ENCODE measurements at regions not wholly inside any gene's neighbourhood (a gene's known extent, or its start where the extent isn't known, plus 50 kb on each side); places are given as distances from the start of the nearest gene placed in this dataset.

- CTCF ChIA-PET: no interaction called here
- DNase-seq: no peak
Observed at GRCh38 chr7:131174391-131174790, 153.3 kb upstream of the MKLN1 start.

GRCh38 chr7:131174855-131175254 is 152.8 kb upstream of the MKLN1 start:
- H3K4me2 ChIP-seq (replicated peaks; ENCODE audit: low read depth, low read length, poor library complexity, severe bottlenecking): no peak overlapping the region
- CTCF ChIA-PET: no interaction called here

More at GRCh38 chr7:131174391-131174790, 153.3 kb upstream of the MKLN1 start:
- WGBS (ENCODE audit: insufficient coverage): no CpG with 5 or more reads among the region's 5 CpGs
- Mint-ChIP-seq H3K9me3 (ENCODE audit: insufficient read depth) (no peaks in the 10 kb centered on the region), H3K27ac (no peak overlapping the region), H3K4me1 (no peaks in the 10 kb centered on the region), H3K27me3 (peaks cover 10% of the 10 kb centered on the region), H3K4me3 (no peak overlapping the region)
- Histone ChIP-seq H3K9ac (ENCODE audit: low read length) (no peak overlapping the region), H3K27me3 (replicated peaks in 1 of 4; ENCODE audit: control extremely low read depth in 1 of 4, control insufficient read depth in 3 of 4, insufficient read depth in 4 of 4, low read length in 3 of 4) (no peaks in the 10 kb centered on the region), H4K20me1 (ENCODE audit: control insufficient read depth, insufficient read depth, low read length, poor library complexity, severe bottlenecking) (no peaks in the 10 kb centered on the region), H3K4me2 (replicated peaks; ENCODE audit: low read depth, low read length, poor library complexity, severe bottlenecking) (no peak overlapping the region), H3K27ac (ENCODE audit: low read length in 2 of 2) (no peak overlapping the region), H3K79me2 (ENCODE audit: control insufficient read depth, insufficient read depth, low read length) (no peaks in the 10 kb centered on the region), H3K4me3 (ENCODE audit: control extremely low read depth in 1 of 5, extremely low read depth in 1 of 5, insufficient read depth in 1 of 5, low read depth in 2 of 5, low read length in 4 of 5) (no peak overlapping the region), H3K9me3 (ENCODE audit: control extremely low read depth in 1 of 3, control insufficient read depth in 2 of 3, insufficient read depth in 1 of 3, low read length in 2 of 3) (no peaks in the 10 kb centered on the region), H3K36me3 (replicated peaks in 1 of 2; ENCODE audit: control extremely low read depth in 1 of 2, control insufficient read depth in 1 of 2, extremely low read depth in 1 of 2, insufficient read depth in 2 of 2, low read length in 1 of 2) (no peaks in the 10 kb centered on the region), H2AFZ (ENCODE audit: insufficient read depth, low read depth, low read length, poor library complexity, severe bottlenecking) (no peak overlapping the region), H3K4me1 (ENCODE audit: control insufficient read depth in 2 of 2, insufficient read depth in 2 of 2, low read length in 2 of 2) (no peaks in the 10 kb centered on the region)
- ATAC-seq (ENCODE audit: low read depth): no peak
- TF ChIP-seq EZH2 (IDR thresholded peaks at IDR 0.05; ENCODE audit: borderline replicate concordance, insufficient read depth, low read depth, low read length, poor library complexity, severe bottlenecking) (no peak), CTCF (IDR thresholded peaks at IDR 0.05) (no peak)
- POLR2A ChIA-PET: interaction anchor here (1.2 kb wide), 1 partner anchor 9 kb away, joined by 9 read pairs; no protein-coding TSS in a partner anchor
- intact Hi-C loops (cut with micrococcal nuclease): no loop called here

More at GRCh38 chr7:131174855-131175254, 152.8 kb upstream of the MKLN1 start:
- H3K9ac ChIP-seq (ENCODE audit: low read length): no peak overlapping the region
- H2AFZ ChIP-seq (ENCODE audit: insufficient read depth, low read depth, low read length, poor library complexity, severe bottlenecking): no peak overlapping the region
- intact Hi-C loops (cut with micrococcal nuclease): no loop called here
- Mint-ChIP-seq H3K4me1 (no peaks in the 10 kb centered on the region), H3K27me3 (peaks cover 8% of the 10 kb centered on the region), H3K4me3 (no peak overlapping the region), H3K9me3 (ENCODE audit: insufficient read depth) (no peaks in the 10 kb centered on the region), H3K27ac (no peak overlapping the region)
- no peaks in the 10 kb centered on the region for H3K27me3 ChIP-seq (replicated peaks in 1 of 4; ENCODE audit: control extremely low read depth in 1 of 4, control insufficient read depth in 3 of 4, insufficient read depth in 4 of 4, low read length in 3 of 4)
- ATAC-seq (ENCODE audit: low read depth) (no peak), DNase-seq (no peak)
- H3K4me3 ChIP-seq (ENCODE audit: control extremely low read depth in 1 of 5, extremely low read depth in 1 of 5, insufficient read depth in 1 of 5, low read depth in 2 of 5, low read length in 4 of 5): no peak overlapping the region
- no peaks in the 10 kb centered on the region for H3K36me3 ChIP-seq (replicated peaks in 1 of 2; ENCODE audit: control extremely low read depth in 1 of 2, control insufficient read depth in 1 of 2, extremely low read depth in 1 of 2, insufficient read depth in 2 of 2, low read length in 1 of 2)
- H3K9me3 ChIP-seq (ENCODE audit: control extremely low read depth in 1 of 3, control insufficient read depth in 2 of 3, insufficient read depth in 1 of 3, low read length in 2 of 3): no peaks in the 10 kb centered on the region
- no peaks in the 10 kb centered on the region for H4K20me1 ChIP-seq (ENCODE audit: control insufficient read depth, insufficient read depth, low read length, poor library complexity, severe bottlenecking)
- POLR2A ChIA-PET: no interaction called here
- no peak overlapping the region for H3K27ac ChIP-seq (ENCODE audit: low read length in 2 of 2)
- H3K79me2 ChIP-seq (ENCODE audit: control insufficient read depth, insufficient read depth, low read length): no peaks in the 10 kb centered on the region
- no peaks in the 10 kb centered on the region for H3K4me1 ChIP-seq (ENCODE audit: control insufficient read depth in 2 of 2, insufficient read depth in 2 of 2, low read length in 2 of 2)
- TF ChIP-seq EZH2 (IDR thresholded peaks at IDR 0.05; ENCODE audit: borderline replicate concordance, insufficient read depth, low read depth, low read length, poor library complexity, severe bottlenecking): no peak
- TF ChIP-seq CTCF (IDR thresholded peaks at IDR 0.05): no peak

Data from B cell (primary cell).